Spinal cord (tissue), 9 donors: ENCODE measurements at regions not wholly inside any gene's neighbourhood (a gene's known extent, or its start where the extent isn't known, plus 50 kb on each side); places are given as distances from the start of the nearest gene placed in this dataset.

Experiments used
- DNase-seq, 6 donors: peaks; one replicate each; pipeline versions ENCODE4 v3.0.0 to v3.0.0-alpha.2; 2013 to 2015; ENCODE audit warnings: low spot score in 6 of 6, low read depth in 4 of 6
- H3K27ac ChIP-seq: one replicate; pipeline ENCODE4 v1.5.1; 2013; ENCODE audit warnings: low read depth, low read length, control low read depth
- H3K27me3 ChIP-seq: one replicate; pipeline ENCODE4 v1.6.1; 2013; ENCODE audit warnings: low read length; ENCODE audit not compliant: control insufficient read depth, insufficient read depth
- H3K36me3 ChIP-seq: one replicate; pipeline ENCODE4 v1.6.1; 2013; ENCODE audit warnings: low read length; ENCODE audit not compliant: control insufficient read depth, insufficient read depth
- H3K4me1 ChIP-seq: one replicate; pipeline ENCODE4 v1.6.1; 2013; ENCODE audit warnings: low read length; ENCODE audit not compliant: control insufficient read depth, insufficient read depth
- H3K4me3 ChIP-seq: one replicate; pipeline ENCODE4 v1.5.1; 2013; ENCODE audit warnings: low read depth, low read length, control low read depth
- H3K9me3 ChIP-seq: one replicate; pipeline ENCODE4 v1.6.1; 2013; ENCODE audit warnings: low read length; ENCODE audit not compliant: control insufficient read depth, insufficient read depth
- WGBS: methylation state at CpG from one replicate; pipeline ENCODE4 v1.1.5; 2013; ENCODE audit warnings: missing lambda C conversion rate; ENCODE audit not compliant: insufficient coverage; 5-methylcytosine and 5-hydroxymethylcytosine counted together
- donor health status: healthy.

DNA sequence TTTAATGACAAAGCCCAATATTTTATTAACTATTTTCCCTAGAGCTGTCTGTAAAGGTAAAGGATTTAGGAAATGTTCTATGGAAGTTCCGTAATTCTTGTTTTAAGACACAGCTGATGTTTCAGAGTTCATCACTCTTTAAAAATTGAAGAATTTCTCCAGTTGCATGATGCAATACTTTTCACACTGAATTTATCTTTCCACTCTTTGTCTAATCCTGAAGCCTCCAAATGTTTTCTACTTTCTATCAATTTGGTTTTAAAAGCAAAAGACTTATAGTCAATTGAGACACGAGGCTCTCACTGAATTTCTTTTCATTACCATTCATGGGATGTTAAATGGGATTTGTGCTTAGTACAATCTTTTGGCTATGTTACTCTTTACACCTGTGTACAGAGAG, 223.2 kb downstream of the TDRD15 start:
- Histone ChIP-seq H3K27ac (no peak overlapping the region), H3K4me3 (no peak overlapping the region), H3K36me3 (no peaks in the 10 kb centered on the region), H3K9me3 (no peaks in the 10 kb centered on the region), H3K4me1 (no peaks in the 10 kb centered on the region), H3K27me3 (no peaks in the 10 kb centered on the region)
- no peak for DNase-seq
- no CpG with 5 or more reads among the region's 2 CpGs for WGBS

- Histone ChIP-seq H3K36me3 (no peaks in the 10 kb centered on the region), H3K4me3 (no peak overlapping the region), H3K9me3 (no peaks in the 10 kb centered on the region), H3K4me1 (no peaks in the 10 kb centered on the region), H3K27me3 (no peaks in the 10 kb centered on the region), H3K27ac (no peak overlapping the region)
- DNase-seq: no peak
- WGBS: 82% methylated on average over 1 of the region's 3 CpGs
These were observed 230.3 kb downstream of the TDRD15 start for GRCh38 chr2:21353879-21354679.

- Histone ChIP-seq H3K27ac (no peak overlapping the region), H3K27me3 (no peaks in the 10 kb centered on the region), H3K9me3 (no peaks in the 10 kb centered on the region), H3K4me3 (no peak overlapping the region), H3K36me3 (no peaks in the 10 kb centered on the region), H3K4me1 (no peaks in the 10 kb centered on the region)
- whole genome bisulfite sequencing: 35% methylated on average over 5 of the region's 9 CpGs
- DNase-seq: peak in 2 of 6 donors; percentile 23 to 54
These were observed 232.5 kb downstream of the TDRD15 start for GRCh38 chr2:21356086-21356856.

DNA sequence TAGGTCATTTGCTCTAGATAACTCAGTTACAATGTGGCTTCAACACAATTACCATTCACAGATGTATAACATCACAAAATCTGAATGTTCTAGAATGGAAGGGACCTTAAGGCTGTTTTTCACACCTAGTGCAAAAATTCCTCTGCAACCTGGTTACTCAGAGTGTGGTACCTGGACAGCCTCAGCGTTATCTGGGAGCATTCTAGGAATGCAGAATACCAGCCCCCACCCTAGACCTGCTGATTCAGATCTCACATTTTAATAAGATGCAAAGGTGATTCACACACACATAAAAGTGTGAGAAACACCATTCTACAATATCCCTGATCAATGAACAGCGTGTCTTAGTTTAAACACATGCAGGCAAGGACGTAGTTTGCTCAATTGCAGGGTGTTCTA, 233.1 kb downstream of the TDRD15 start:
- H3K4me3 ChIP-seq: no peak overlapping the region
- no peaks in the 10 kb centered on the region for H3K36me3 ChIP-seq
- H3K4me1 ChIP-seq: no peaks in the 10 kb centered on the region
- DNase-seq: no peak
- no CpG with 5 or more reads among the region's 3 CpGs for WGBS
- no peaks in the 10 kb centered on the region for H3K9me3 ChIP-seq
- no peak overlapping the region for H3K27ac ChIP-seq
- H3K27me3 ChIP-seq: no peaks in the 10 kb centered on the region

- no peak overlapping the region for H3K27ac ChIP-seq
- no peaks in the 10 kb centered on the region for H3K4me1 ChIP-seq
- no peaks in the 10 kb centered on the region for H3K9me3 ChIP-seq
- no peaks in the 10 kb centered on the region for H3K27me3 ChIP-seq
- no peaks in the 10 kb centered on the region for H3K36me3 ChIP-seq
- no peak for DNase-seq
- WGBS: no CpG with 5 or more reads among the region's 2 CpGs
- no peak overlapping the region for H3K4me3 ChIP-seq
These were observed 235.2 kb downstream of the TDRD15 start for GRCh38 chr2:21358976-21359375.

DNA sequence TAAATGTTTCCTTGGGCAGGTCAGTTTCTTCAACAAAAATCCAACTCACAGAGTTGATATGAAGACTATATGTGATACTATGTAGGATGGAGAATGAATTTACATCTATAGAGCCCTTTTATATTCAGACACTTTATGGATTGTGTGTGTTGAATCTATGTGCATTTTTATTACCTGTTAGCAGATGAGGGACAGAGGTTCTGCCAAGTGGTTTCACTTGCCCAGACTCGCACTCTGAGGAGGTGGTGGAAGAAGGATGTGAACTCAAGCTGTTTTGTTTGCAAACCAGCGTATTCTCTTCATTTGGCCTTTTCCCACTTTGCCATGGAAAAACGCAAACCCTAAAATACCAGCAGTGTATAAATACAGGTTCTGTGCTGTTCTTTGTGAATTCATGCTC, 237.6 kb downstream of the TDRD15 start:
- Histone ChIP-seq H3K27me3 (no peaks in the 10 kb centered on the region), H3K9me3 (no peaks in the 10 kb centered on the region), H3K4me3 (no peak overlapping the region), H3K27ac (no peak overlapping the region), H3K36me3 (no peaks in the 10 kb centered on the region), H3K4me1 (no peaks in the 10 kb centered on the region)
- no CpG with 5 or more reads among the region's 3 CpGs for WGBS
- no peak for DNase-seq

- Histone ChIP-seq H3K4me1 (no peaks in the 10 kb centered on the region), H3K27me3 (no peaks in the 10 kb centered on the region), H3K9me3 (no peaks in the 10 kb centered on the region), H3K4me3 (no peak overlapping the region), H3K36me3 (no peaks in the 10 kb centered on the region), H3K27ac (no peak overlapping the region)
- DNase-seq: no peak
- WGBS: 81% methylated on average over 3 of the region's 5 CpGs
These were observed 238.3 kb downstream of the TDRD15 start for GRCh38 chr2:21361957-21362486.

DNA sequence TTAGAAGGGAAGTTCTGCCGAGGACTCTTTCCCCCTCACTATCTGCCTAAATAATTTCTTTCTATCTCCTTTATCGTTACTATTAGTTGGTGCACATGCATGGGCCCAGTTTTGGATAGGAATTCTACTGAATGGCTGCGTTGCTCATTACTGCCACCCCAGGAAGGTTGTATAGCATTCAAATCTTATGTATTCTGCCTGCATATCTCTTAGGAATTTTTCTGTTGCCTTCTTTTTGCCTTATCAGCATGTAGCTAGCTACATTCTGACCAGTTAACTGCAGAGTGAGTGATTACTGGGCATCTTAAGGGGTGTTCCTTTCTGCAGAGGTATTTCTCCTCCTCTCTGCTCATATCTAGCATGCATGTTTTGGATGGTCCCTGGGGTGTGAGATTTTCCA, 239.6 kb downstream of the TDRD15 start:
- Histone ChIP-seq H3K4me1 (no peaks in the 10 kb centered on the region), H3K9me3 (no peaks in the 10 kb centered on the region), H3K36me3 (no peaks in the 10 kb centered on the region), H3K27ac (no peak overlapping the region), H3K4me3 (no peak overlapping the region), H3K27me3 (no peaks in the 10 kb centered on the region)
- no CpG with 5 or more reads among the region's 3 CpGs for WGBS
- no peak for DNase-seq

DNA sequence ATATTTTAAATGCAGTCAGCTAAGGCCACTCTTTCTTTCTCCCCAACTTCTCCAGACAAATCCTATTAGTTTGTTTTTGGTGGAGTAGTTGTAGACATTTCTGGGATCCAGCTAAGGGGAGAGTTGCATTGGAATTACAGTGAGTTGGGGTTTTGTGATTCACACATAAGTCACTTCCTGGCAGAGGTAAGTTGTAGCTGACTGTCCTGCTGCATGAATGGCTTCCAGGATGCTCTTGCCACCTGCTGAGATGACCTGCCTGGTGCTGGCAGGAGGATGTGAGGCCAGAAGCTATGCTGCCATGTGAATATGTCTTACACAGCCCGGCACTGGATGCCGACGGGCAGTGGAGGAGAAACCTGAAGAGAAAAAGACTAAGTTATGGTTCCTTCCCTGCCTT, 243.7 kb downstream of the TDRD15 start:
- Histone ChIP-seq H3K27ac (no peak overlapping the region), H3K27me3 (no peaks in the 10 kb centered on the region), H3K4me1 (peaks cover 3% of the 10 kb centered on the region), H3K36me3 (no peaks in the 10 kb centered on the region), H3K9me3 (no peaks in the 10 kb centered on the region), H3K4me3 (no peak overlapping the region)
- DNase-seq: no peak
- WGBS: 100% methylated on average over 3 of the region's 3 CpGs
